SH-SY5Y (cell line): ENCODE measurements at regions not wholly inside any gene's neighbourhood (a gene's known extent, or its start where the extent isn't known, plus 50 kb on each side); places are given as distances from the start of the nearest gene placed in this dataset.

Experiments used
- GATA2 ChIP-seq: IDR thresholded peaks from 2 replicates; pipeline ENCODE4 v1.6.1; 2011; ENCODE audit warnings: mild to moderate bottlenecking, low read depth, low read length
- GATA3 ChIP-seq: IDR thresholded peaks from 2 replicates; pipeline ENCODE4 v1.6.1; 2011; ENCODE audit warnings: low read depth, mild to moderate bottlenecking, low read length, moderate library complexity

- TF ChIP-seq GATA3: no peak
- TF ChIP-seq GATA2: no peak
Observed at GRCh38 chr2:23053601-23054000, 331.4 kb upstream of the KLHL29 start.
